K562 (cell line): ENCODE measurements at regions not wholly inside any gene's neighbourhood (a gene's known extent, or its start where the extent isn't known, plus 50 kb on each side); places are given as distances from the start of the nearest gene placed in this dataset.

ENCODE experiments used
- RFX5 ChIP-seq: IDR thresholded peaks from 2 replicates; pipeline ENCODE4 v1.6.1; 2011; ENCODE audit warnings: low read depth, mild to moderate bottlenecking, improper control_type of control experiment, low read length
- ZSCAN29 ChIP-seq: fragments of 450-650 bp; IDR thresholded peaks from 2 replicates; pipeline ENCODE4 v1.6.1; 2017

DNA sequence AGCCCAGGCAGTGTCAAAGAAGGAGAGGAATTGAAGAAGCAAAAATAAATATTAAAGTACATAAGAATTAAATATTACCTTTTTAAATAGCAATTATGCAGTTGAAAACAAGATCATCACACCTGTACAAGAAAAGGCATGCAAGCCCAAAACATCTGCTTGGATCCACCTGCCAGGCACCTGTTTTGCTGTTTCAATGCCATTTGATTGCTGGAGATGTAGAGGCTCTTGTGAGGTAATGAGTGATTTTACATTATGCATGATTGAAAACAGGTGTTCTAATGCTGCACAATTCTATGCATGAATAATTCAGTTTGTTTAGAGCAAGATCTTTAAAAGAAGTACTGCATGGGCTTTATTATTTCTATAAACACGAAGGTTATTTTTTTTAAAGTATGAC lies 700.6 kb upstream of the ZEB2 start:
- TF ChIP-seq ZSCAN29 (no peak), RFX5 (no peak)
